Motor neuron (in vitro differentiated cells): ENCODE measurements at regions not wholly inside any gene's neighbourhood (a gene's known extent, or its start where the extent isn't known, plus 50 kb on each side); places are given as distances from the start of the nearest gene placed in this dataset.

ENCODE experiments used
- ATAC-seq, 8 experiments: fragments of 200-7000 bp; cut with Tn5 transposase; replicated peaks in 6 of 8; 2 replicates each; pipeline ENCODE4 v1.8.0; 2021; ENCODE audit warnings: mild to moderate bottlenecking in 8 of 8, moderate library complexity in 8 of 8
- H3K27ac ChIP-seq, 2 donors: fragments of 250-450 bp; sonication (Bioruptor Pico); 2 replicates each; pipeline ENCODE4 v1.9.0; 2021; ENCODE audit warnings: antibody characterized with exemption in 2 of 2, mild to moderate bottlenecking in 2 of 2, moderate library complexity in 1 of 2
- H3K4me1 ChIP-seq, 2 donors: fragments of 250-450 bp; sonication (Bioruptor Pico); replicated peaks in 1 of 2; 2 replicates each; pipeline ENCODE4 v1.6.1; 2021; ENCODE audit warnings: antibody characterized with exemption in 2 of 2, mild to moderate bottlenecking in 2 of 2, moderate library complexity in 1 of 2
- H3K4me3 ChIP-seq, 5 donors: fragments of 250-450 bp; sonication (Bioruptor Pico); 2 replicates each; pipeline ENCODE4 v1.9.0; 2021; ENCODE audit warnings: antibody characterized with exemption in 5 of 5, mild to moderate bottlenecking in 5 of 5, moderate library complexity in 4 of 5
- WGBS, 10 experiments: fragments of 450-650 bp; shearing (Covaris generic); methylation state at CpG; one replicate each; pipeline ENCODE4 v1.0.0; 2022; 5-methylcytosine and 5-hydroxymethylcytosine counted together
- in situ Hi-C, 9 experiments: fragments of 400-800 bp; cut with MboI; loops; one replicate each; pipeline ENCODE4 v1.15.0; 2021; ENCODE audit warnings: low sequenced_read_pairs in 9 of 9, low pct_unique_long_range_greater_than_20kb in 2 of 9; ENCODE audit not compliant: unreplicated experiment in 9 of 9

DNA sequence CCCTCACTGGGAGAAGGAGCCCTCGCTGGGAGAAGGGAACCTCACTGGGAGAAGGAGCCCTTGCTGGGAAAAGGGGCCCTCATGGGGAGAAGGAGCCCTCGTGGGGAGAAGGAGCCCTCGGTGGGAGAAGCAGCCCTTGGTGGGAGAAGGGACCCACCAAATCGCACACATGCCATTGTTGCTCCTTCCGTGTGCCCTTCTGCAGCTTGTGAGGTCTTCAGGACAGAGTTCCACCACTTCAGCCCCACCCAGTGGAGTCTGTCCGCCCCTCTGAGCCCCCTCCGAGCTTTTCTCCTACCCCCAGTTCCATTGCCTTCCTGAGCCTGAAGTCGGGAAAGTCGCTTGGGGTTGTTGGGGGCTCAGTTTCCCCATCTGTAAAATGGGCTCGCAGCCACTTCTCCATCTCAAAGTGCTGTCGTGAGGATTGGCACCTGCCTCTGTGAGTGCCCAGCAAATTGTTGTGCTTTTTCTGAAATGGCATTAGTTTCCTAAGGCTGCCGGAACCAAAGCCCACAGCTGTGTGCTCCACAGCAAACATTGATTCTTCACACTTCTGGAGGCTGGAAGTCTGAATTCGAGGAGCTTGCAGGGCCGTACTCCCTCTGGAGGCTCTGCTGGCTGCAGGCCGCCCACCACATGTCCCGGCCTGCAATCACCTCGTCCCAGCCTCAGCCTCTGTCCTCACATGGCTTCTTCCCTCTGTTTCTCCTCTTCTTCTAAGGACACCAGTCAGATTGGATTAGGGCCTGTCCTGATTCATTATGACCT is 124.7 kb upstream of the PMEPA1 start:
- no peak overlapping the region for H3K27ac ChIP-seq
- peaks cover 0 to 8% of the 10 kb centered on the region in 2 donors for H3K4me1 ChIP-seq
- WGBS, 10 experiments = 18 to 100% (median 84%) methylated on average over 1 to 7 of the region's 17 CpGs; no CpG with 5 or more reads in 4 of the 10 experiments
- no peak for ATAC-seq
- in situ Hi-C loops = no loop called here
- no peak overlapping the region for H3K4me3 ChIP-seq

DNA sequence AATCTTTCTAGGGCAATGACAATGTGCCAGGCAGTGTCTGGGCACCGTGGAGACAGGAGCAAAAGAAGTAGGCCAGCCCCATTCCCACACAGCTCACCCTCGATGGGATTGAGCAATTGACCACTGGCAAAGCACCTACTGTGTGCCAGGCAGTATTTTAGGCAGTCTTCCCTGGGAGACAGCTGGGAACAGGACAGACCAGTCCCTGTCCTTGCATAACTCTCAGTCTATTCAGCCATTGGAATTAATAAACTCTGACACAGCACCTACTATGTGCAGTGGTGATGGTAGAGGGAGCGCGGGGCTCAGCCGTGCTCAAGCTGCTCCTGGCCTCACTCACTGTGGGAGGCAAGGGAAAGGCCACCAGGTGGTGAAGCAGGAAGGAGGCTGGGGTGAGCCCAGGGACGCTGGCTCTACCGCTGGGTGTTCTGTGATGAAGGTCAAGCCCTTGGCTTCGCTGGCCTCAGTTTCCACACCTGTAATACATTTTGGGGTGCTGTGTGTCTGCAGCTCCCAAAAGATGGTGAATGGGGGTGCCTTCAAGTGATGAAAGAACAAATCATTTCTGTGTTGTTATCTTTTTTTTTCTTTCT is 122.3 kb upstream of the PMEPA1 start:
- no peak overlapping the region for H3K4me3 ChIP-seq
- in situ Hi-C loops = no loop called here
- H3K27ac ChIP-seq = no peak overlapping the region
- WGBS, 10 experiments = 67 to 100% (median 81%) methylated on average over 1 to 5 of the region's 8 CpGs; no CpG with 5 or more reads in 3 of the 10 experiments
- no peak for ATAC-seq
- H3K4me1 ChIP-seq = peaks cover 0 to 8% of the 10 kb centered on the region in 2 donors

DNA sequence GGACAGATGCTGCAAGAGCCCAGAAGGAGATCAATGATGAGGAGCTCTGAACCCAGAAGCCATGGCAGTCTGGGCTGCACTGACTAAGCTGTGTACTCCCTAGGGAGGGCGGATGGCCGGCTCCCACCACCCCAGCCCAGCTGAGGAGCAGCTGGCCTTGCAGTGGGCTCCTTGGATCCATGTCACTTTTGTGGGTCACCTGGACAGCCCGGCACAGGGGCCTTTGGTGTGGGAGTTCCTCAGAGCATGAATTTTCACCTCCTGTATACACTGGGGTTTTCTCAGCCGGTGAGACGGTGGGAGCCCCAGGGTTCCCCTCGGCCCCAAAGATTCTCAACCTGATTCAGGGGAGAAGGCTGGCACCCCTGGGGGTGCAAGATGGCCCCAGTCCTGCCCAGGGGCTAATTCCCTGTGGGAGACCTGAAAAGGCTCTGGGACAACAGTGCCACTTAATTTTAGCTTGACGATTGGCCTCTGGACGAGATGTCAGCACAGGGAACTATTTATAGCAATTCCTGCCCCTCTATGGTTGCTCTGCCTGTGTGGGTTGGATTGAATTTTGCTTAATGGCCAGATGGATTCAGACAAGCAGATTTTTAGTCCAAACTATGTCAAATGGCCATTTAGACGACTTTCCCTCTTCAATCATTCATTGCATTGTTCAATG is 121.6 kb upstream of the PMEPA1 start:
- 0 to 100% (median 81%) methylated on average over 1 to 5 of the region's 9 CpGs; no CpG with 5 or more reads in 4 of the 10 experiments for WGBS, 10 experiments
- no peak overlapping the region for H3K4me3 ChIP-seq
- in situ Hi-C loops = no loop called here
- ATAC-seq = peak in 3 of 8 experiments; percentile 23 to 65 (median 45)
- peaks cover 0 to 8% of the 10 kb centered on the region in 2 donors for H3K4me1 ChIP-seq
- peak overlapping the region in 1 of 2 donors; percentile 37 for H3K27ac ChIP-seq

DNA sequence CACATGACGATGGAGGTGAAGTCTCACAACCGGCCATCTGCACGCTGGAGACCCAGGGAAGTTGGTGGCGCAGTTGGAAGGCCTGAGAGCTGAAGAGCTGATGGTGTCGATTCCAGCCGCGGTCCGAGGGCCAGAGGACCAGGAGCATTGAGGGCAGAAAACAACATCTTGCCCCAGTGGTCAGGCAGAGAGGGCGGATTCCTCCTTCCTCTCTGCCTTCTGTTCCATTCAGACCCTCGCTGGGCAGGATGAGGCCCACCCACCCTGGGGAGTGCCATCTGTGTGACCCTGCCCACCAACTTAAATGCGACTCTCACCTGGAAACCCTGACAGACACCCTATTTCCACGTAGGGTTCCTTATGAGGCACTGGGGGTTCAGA is 120.7 kb upstream of the PMEPA1 start:
- ATAC-seq = no peak

DNA sequence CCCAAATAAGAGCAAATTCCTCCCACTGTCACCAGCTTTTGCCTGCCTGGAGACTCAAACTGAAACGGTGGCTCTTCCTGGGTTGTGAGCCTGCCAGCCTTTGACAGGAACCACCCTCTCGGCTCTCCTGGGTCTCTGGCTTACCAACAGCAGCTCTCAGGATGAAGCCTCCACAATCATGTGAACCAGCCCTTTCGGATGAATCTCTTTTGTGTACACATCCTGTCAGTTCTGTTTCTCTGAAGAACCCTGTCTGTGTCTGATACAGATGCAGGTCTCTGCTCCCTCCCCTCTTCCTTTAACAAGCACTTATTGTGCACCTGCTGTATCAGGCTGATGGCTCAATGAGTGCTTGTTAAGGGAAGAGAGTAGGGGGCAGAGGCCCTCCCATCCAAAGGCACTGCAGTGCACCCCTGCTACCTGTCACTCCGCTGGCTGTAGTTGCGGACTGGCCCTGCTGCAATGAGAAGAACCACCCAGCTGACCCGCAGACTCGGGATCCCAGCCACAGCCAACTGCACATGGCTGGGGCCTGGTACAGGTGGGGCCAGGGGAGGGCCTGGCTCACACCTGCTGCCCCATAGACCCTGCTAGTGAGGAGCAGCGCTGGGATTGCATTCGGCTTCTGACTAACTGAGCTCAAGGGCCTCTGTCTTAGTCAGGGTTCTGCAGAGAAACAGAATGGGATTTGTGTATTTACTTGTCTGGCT is 120.1 kb upstream of the PMEPA1 start:
- in situ Hi-C loops = no loop called here
- Histone ChIP-seq H3K4me3 (no peak overlapping the region), H3K27ac (no peak overlapping the region), H3K4me1 (peaks cover 0 to 3% of the 10 kb centered on the region in 2 donors)
- WGBS, 10 experiments = 0 to 100% (median 74%) methylated on average over 1 to 8 of the region's 9 CpGs; no CpG with 5 or more reads in 1 of the 10 experiments
- ATAC-seq = peak in 1 of 8 experiments; percentile 41

More for the DNA sequence above, 120.7 kb upstream of the PMEPA1 start:
- in situ Hi-C loops = no loop called here
- H3K27ac ChIP-seq = no peak overlapping the region
- H3K4me1 ChIP-seq = peaks cover 0 to 5% of the 10 kb centered on the region in 2 donors
- 60 to 94% (median 79%) methylated on average over 1 to 10 of the region's 12 CpGs; no CpG with 5 or more reads in 7 of the 10 experiments for WGBS, 10 experiments
- H3K4me3 ChIP-seq = no peak overlapping the region

DNA sequence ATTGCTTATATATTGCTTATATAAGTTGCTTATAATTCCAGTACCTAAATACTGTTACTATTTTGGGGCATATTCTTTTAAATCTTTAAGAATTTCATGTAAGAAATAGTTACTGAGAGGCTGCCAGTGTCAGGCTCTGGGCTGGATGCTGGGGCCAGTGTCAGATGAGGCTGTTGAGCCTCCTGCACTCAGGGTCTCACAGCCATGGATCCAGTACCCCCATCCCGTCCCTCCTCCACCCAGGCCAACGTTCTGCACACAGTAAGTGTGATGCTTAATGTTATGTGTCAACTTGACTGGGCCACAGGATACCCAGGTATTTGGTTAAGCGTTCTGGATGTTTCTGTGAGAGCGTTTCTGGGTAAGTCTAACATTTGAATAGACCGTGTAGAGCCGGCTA is 119.5 kb upstream of the PMEPA1 start:
- Histone ChIP-seq H3K27ac (no peak overlapping the region), H3K4me1 (peaks cover 0 to 3% of the 10 kb centered on the region in 2 donors), H3K4me3 (no peak overlapping the region)
- in situ Hi-C loops = no loop called here
- no peak for ATAC-seq
- WGBS, 10 experiments = 0 to 100% (median 80%) methylated on average over 1 to 5 of the region's 6 CpGs; no CpG with 5 or more reads in 3 of the 10 experiments

DNA sequence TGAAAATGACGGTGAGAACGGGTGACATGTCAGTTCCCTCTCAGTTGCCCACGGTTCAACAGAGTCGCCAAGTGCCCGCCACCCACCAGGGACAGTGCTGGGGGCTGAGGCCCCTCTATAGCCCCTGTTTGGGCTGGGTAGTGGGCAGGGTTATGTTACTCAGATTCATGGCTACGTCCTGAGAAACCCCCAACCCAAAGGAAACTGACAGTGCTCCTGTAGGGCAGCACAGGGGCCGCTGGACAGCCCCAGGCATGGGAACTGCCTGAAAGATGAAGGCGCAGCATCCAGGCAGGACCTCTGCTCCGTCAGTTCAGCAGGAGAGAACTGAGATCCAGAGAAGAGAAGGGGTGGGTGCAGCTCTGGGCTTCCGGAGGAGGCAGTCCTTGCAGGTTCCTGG is 118.9 kb upstream of the PMEPA1 start:
- WGBS, 10 experiments = 50 to 100% (median 76%) methylated on average over 1 to 6 of the region's 10 CpGs; no CpG with 5 or more reads in 4 of the 10 experiments
- in situ Hi-C loops = no loop called here
- H3K27ac ChIP-seq = no peak overlapping the region
- ATAC-seq = no peak
- no peak overlapping the region for H3K4me3 ChIP-seq
- H3K4me1 ChIP-seq = peaks cover 0 to 3% of the 10 kb centered on the region in 2 donors

DNA sequence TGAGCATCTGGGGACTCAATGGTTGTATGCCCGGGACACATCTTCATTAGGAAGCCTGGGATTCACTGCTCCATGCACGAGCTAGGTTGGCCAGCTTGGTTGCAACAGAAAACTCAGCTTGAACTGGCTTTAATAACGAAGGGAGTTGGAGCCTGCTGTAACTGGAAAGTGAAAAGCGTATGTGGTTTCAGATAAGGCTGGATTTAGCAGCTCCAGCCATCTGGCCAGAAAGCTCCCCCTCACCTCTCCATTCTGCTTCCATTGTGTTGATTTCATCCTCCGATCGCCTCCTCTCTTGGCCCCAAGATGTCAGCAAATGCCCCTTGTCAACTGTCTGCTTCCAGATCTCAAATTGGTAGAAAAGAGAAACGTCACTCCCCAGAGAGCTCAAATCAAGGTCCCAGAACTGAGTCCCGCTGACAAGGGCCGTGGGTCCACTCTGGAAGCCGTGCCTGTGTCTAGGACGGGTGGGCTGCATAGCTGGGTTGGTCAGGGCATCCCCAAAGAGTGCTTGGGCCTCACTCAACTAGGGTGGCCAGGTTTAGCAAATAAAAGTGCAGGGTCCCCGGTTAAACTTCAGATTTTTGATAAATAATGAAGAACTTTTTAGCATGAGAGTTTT is 117.0 kb upstream of the PMEPA1 start:
- H3K4me3 ChIP-seq = no peak overlapping the region
- in situ Hi-C loops = no loop called here
- H3K4me1 ChIP-seq = peaks cover 0 to 3% of the 10 kb centered on the region in 2 donors
- no peak overlapping the region for H3K27ac ChIP-seq
- ATAC-seq = no peak
- WGBS, 10 experiments = 20 to 81% (median 68%) methylated on average over 1 to 11 of the region's 12 CpGs; no CpG with 5 or more reads in 2 of the 10 experiments

DNA sequence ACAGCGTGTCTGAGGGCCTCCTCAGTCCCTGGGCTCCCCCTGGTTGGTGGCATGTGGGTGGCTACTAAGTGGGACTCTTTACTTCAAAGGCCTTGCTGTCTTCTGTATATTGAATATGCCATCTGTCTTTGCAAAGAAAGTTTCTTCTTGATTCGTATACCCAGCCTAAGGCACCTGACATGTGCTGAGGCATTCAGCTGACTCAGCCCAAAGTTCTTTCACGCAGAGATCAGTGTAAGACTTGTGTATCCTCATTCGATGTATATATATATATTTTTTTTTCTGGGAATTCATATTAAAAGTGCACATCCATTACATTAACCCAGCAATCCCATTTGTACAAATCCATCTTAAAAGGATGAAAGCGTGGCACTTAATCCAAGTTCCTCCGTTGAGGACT is 115.1 kb upstream of the PMEPA1 start:
- Histone ChIP-seq H3K4me3 (no peak overlapping the region), H3K4me1 (no peaks in the 10 kb centered on the region), H3K27ac (no peak overlapping the region)
- ATAC-seq = no peak
- in situ Hi-C loops = no loop called here
- 17 to 100% (median 53%) methylated on average over 1 to 5 of the region's 6 CpGs for WGBS, 10 experiments

DNA sequence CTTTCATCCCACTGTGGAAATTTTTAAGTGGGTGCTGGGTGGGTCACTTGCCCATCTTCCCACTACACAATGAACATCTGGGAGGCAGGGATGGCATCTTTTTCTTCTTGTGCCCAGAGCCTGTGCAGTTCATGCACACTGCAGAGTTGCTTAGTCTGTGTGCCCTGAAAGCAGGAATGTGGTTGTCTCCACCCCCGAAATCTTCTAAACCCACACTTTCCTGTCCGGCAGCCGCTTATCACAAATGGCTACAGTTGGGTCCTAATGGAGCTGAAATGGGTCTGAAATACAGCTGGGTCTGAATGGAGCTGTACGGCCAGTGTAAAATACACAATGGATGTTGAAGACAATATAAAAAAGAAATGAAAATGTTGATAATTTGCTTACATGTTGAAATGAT is 112.1 kb upstream of the PMEPA1 start:
- 10 to 100% (median 86%) methylated on average over 1 to 4 of the region's 4 CpGs; no CpG with 5 or more reads in 2 of the 10 experiments for WGBS, 10 experiments
- Histone ChIP-seq H3K4me1 (no peaks in the 10 kb centered on the region), H3K27ac (no peak overlapping the region), H3K4me3 (no peak overlapping the region)
- in situ Hi-C loops = no loop called here
- no peak for ATAC-seq

DNA sequence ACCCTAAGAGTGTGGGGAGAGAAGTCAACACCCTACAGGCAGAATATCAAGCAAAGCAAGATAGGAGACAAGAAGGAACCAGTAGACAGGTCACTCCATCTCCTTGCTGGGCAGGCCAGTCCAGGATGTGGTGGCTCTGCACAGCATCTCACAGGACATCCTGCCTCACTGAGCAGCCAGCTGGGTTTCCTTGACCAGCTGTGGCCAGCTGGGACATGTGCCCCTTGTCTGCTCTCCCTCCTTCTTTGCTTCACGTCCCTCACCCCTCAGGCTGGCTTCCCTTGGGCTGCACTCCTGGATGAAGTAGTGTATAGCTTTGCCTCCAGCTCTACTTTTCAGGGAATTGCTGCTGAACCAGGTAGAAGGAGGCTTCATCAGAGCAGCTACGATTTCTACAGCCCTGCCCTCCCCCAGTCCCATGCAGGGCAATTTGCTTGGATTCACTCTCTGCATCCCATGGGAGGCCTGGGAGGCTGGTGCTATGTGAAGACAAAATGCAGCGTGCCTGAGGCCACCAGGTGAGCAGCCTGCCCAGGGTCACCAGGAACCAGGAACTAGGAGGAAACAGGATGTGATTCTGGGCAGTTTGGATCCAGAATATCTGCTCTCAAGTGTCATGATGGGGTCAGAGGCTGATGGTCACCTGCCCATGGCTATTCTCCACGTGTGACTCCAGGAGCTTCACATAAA is 110.0 kb upstream of the PMEPA1 start:
- ATAC-seq = no peak
- 20 to 67% (median 20%) methylated on average over 1 of the region's 4 CpGs; no CpG with 5 or more reads in 5 of the 10 experiments for WGBS, 10 experiments
- in situ Hi-C loops = no loop called here
- Histone ChIP-seq H3K4me1 (no peaks in the 10 kb centered on the region), H3K4me3 (no peak overlapping the region), H3K27ac (no peak overlapping the region)

DNA sequence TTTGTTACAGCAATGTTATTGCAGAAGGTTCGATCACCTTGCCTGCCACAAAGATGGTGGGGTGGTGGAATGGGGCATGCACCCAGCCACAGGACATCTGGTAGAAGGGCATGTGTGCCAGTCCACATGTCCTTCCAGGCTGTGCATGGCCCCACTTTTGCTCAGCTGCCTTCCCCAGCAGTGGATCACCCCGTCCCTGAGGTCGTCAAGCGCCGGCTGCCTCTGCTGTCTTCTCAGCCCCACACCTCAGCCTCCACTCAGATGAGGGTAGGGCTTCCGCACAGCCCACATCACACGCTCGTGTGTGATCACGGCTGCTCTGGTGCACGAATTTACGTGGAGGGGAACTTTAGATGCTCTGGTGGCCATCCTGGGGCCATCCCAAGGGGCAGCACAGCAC is 109.5 kb upstream of the PMEPA1 start:
- in situ Hi-C loops = no loop called here
- H3K27ac ChIP-seq = no peak overlapping the region
- no peak overlapping the region for H3K4me3 ChIP-seq
- no peak for ATAC-seq
- WGBS, 10 experiments = 64 to 100% (median 80%) methylated on average over 1 to 8 of the region's 11 CpGs; no CpG with 5 or more reads in 3 of the 10 experiments
- H3K4me1 ChIP-seq = no peaks in the 10 kb centered on the region
